ENCODE measurements at regions not wholly inside any gene's neighbourhood (a gene's known extent, or its start where the extent isn't known, plus 50 kb on each side); places are given as distances from the start of the nearest gene placed in this dataset.

GRCh38 chr7:125125315-125125714 is 195.7 kb upstream of the POT1 start:
- DNase-seq (ENCODE audit: low read depth): no peak

DNA sequence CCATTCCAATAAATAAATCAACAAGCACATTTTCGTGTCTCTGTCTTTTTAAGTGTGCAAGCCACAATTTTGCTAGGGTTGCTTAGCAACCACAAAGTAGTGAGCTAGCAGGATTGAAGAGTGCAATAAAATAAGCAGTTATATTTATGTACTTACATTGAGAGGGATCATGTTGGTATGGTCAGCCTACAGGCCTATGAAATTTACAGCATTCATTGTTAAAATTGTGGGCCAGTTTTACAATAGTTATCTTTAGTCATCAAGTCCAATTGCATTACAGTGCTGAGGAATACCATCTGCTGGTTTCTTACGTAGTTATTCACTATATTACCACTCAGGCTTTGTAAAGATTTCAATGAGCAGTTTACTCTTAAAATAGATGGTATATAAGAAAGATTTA is 192.5 kb upstream of the POT1 start:
- no peak for DNase-seq (ENCODE audit: low read depth)

GRCh38 chr7:125119559-125120115 is 190.0 kb upstream of the POT1 start:
- DNase-seq (ENCODE audit: low read depth): no peak

DNA sequence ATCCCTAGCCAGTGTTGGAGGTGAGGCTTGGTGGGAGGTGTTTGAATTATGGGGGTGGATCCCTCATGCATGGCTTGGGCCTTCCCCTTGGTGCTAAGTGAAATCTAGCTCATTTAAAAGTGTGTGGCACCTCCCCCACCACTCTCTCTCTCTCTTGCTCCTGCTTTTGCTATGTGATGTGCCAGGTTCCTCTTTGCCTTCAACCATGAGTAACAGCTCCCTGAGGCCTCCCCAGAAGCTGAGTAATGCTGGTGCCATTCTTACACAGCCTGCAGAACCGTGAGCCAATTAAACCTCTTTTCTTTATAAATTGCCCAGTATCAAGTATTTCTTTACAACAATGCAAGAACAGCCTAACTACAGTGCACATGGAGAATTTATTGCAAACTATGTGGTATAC is 188.8 kb upstream of the POT1 start:
- DNase-seq (ENCODE audit: low read depth): peak; percentile 29

- DNase-seq (ENCODE audit: low read depth): peak; percentile 59
Observed at GRCh38 chr7:125112850-125113249, 183.2 kb upstream of the POT1 start.

- DNase-seq (ENCODE audit: low read depth): no peak
Observed at GRCh38 chr7:125099519-125099918, 169.9 kb upstream of the POT1 start.

DNA sequence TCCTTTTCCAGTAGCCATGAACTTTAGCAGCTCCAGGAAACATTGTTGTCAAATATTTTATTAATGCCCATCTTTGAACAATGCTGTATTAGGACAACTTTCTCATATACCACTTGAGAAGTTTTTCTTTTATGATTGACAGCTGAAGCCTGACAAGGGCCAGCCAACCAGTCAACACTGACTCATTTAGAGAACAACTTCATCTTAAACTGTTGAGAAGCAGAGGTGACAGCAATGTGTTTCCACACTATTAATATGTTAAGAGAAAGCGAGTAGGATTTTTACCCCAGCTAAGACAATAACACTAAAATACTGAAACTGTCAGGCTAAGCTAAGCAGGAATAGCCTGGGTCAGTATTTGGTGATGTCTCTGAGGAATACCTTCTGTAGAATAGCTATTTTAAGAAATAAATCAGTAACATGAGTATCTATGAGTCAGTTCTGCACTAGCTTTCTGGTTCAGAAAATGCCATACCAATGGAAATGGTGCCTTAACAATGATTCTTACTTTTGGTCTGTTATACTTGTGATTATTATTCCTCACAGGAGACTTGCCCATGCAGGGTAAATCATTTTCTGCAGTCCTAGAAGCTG is 168.8 kb upstream of the POT1 start:
- peak; percentile 8 for DNase-seq (ENCODE audit: low read depth)

- no peak for DNase-seq (ENCODE audit: low read depth)
Observed at GRCh38 chr7:125090596-125090995, 161.0 kb upstream of the POT1 start.

GRCh38 chr7:125089171-125089570 is 159.5 kb upstream of the POT1 start:
- no peak for DNase-seq (ENCODE audit: low read depth)

GRCh38 chr7:125088555-125088954 is 158.9 kb upstream of the POT1 start:
- no peak for DNase-seq (ENCODE audit: low read depth)

DNA sequence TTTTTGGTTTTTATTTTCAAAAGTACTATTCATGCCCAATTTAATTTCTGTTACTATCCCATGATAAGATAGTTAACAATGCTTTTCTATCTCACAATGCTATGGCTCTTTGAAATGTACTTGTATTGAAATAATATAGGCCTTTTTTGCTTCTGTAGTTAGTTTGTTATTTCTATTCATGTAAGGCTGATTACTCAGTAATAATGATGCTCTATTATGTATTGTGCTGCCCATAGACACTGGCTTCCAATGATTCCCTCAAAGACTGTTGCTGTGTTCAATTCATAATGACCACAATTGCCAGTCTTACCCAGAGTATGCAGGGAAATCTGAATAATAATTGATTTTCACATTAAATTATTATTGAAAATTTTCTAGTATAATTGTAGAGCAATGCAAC is 155.5 kb upstream of the POT1 start:
- DNase-seq (ENCODE audit: low read depth): no peak

GRCh38 chr7:125084196-125084595 is 154.6 kb upstream of the POT1 start:
- no peak for DNase-seq (ENCODE audit: low read depth)

DNA sequence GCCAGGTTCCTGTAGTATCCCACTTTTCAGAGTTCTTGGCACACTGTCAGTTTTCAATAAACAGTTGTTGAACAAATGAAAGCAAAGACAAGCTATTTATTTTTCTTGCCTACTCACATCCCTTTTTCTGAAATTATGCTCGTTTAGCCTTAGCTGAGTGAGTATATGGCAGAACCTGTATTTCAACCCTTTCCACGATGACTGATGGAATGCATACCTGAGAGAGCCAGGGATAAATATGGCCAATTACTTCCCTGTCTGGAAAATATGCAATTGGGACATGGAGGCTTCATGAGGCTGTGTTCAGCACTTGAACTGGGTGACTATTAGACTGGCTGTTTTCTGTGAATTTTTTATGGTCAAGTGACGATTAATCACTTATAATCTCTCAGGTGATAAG is 144.5 kb upstream of the POT1 start:
- DNase-seq (ENCODE audit: low read depth): no peak

- no peak for DNase-seq (ENCODE audit: low read depth)
Observed at GRCh38 chr7:125065546-125065945, 135.9 kb upstream of the POT1 start.

DNA sequence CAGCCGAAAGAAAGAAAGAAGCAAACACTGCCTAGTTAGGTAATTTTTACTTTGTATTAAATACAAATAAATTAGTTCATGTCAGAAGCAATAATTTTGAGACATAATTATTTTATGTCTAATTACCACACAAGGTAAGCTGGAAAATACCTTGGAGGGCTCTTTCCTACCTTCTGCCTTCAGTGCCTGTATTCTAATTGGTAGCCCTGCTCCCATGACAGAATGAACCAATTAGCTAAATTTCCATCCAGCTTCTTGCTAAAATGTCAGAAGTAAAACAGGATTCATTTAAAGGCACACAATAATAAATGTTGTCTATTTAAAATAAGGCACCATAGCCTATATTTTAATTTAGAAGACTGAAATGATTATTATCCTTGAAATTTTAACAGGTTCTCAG is 135.4 kb upstream of the POT1 start:
- no peak for DNase-seq (ENCODE audit: low read depth)

DNA sequence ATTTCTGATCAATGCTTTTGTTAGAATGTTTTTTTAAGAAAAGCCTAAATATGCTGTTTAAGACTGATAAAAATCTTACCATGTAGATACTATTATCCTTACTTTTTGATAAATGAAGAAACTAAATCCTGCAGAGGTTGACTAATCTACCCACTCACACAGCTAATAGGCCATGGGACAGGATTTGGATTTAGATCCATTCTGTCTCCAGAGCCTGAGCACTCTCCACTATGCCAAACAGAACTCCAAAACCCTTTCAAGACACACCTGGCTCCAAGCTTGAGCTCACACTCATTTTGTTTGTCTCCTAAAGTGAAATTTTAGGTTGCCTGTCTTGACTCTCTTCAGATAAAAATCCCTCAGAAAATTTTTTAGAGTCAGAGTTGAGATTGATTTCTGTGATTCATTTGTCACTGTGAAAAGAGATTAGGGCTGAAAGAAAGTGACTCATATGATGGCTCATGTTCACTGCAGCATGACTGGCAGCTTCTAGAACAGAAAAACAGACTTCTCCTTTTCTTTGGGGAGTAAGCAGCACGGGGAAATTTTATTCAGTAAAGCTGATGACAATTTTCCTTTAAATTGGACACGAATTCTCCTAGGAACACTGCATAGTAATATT is 132.3 kb upstream of the POT1 start:
- DNase-seq (ENCODE audit: low read depth): peak; percentile 70

- DNase-seq (ENCODE audit: low read depth): peak; percentile 4
Observed at GRCh38 chr7:125061083-125061745, 131.6 kb upstream of the POT1 start.

DNA sequence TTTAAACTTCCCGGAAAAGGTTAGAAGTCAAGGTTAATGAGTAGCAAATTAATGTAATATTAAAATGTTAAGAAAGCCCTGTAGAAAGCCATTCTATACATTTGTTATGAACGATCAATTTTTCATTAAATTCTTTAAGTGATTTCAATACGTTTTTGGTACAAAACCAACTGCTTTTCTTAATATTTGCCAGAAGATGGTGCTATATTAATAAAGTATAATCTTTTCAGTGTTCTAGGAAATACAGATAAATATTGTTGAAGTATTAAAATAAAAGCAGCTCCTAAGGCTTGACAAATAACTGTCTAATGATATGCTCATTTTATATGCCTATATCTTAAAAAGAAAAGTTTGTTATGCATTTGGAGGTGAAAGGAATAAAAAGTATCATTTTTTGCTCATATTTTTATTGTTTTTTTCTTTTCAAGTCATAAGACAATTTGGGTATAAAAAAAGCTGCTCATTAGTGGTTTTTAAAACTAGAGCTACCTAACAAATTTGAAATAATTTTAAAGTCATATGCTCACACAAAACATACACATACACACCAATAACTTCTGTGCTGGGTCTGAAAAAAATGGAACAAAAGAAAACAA is 130.3 kb upstream of the POT1 start:
- peak; percentile 12 for DNase-seq (ENCODE audit: low read depth)

GRCh38 chr7:125057963-125058362 is 128.3 kb upstream of the POT1 start:
- DNase-seq (ENCODE audit: low read depth): no peak

DNA sequence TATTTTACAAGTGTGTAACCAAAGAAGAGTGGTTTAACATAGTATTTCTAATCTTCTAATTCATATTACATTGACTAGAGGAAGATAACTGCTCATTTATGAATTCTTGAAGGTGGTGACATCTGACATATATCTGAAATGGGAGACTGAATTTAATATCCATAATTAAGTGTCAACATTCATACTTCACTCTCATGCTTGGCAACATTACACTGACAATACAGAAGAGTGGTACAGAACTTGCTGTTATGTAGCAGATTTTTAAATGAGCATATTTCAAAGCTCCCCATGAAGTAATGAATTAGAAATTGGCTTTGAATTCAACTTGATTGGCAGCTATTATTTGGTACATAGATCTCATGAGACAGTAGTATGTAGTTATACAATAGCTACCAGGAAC is 125.8 kb upstream of the POT1 start:
- DNase-seq (ENCODE audit: low read depth): no peak

DNA sequence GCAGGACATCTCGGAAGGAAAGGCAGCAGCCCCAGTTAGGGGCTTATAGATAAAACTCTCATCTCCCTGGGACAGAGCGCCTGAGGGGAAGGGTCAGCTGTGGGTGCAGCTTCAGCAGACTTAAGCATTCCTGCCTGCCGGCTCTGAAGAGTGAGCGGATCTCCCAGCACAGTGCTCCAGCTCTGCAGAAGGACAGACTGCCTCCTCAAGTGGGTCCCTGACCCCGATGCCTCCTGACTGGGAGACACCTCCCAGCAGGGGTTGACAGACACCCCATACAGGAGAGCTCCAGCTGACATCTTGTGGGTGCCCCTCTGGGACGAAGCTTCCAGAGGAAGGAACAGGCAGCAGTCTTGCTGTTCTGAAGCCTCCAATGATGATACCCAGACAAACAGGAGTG is 117.1 kb upstream of the POT1 start:
- no peak for DNase-seq (ENCODE audit: low read depth)

- DNase-seq (ENCODE audit: low read depth): no peak
Observed at GRCh38 chr7:125033506-125033905, 103.9 kb upstream of the POT1 start.

DNA sequence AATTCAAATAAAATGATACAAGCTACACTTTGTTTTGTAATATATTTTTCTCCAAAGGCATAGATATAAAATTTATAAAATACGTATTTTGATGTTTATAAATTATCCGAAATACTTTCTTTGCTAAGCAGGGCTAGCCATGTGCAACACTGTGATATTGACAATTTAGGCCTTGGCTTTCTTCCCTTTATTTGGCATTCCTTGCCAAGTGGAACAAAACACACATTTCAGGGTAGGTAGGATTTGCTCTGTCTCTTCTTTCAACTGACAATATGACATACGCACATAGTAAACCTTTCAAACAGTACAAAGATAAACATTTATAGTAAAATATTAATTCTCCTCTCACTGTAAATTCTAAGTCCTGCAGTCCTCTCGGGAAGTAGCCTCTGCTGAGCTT is 103.3 kb upstream of the POT1 start:
- DNase-seq (ENCODE audit: low read depth): no peak
